GM18909 (cell line): ENCODE measurements at regions not wholly inside any gene's neighbourhood (a gene's known extent, or its start where the extent isn't known, plus 50 kb on each side); places are given as distances from the start of the nearest gene placed in this dataset.
"Not testable (repeated sequence)": the region's sequence is repeated elsewhere in the genome, so short reads cannot be mapped to it uniquely, and the experiment has no call there.

Experiments used
- ATAC-seq: cut with Tn5 transposase; IDR thresholded peaks from one replicate; pipeline ENCODE4 v1.9.1; 2021; ENCODE audit warnings: mild to moderate bottlenecking; ENCODE audit not compliant: unreplicated experiment, poor library complexity

DNA sequence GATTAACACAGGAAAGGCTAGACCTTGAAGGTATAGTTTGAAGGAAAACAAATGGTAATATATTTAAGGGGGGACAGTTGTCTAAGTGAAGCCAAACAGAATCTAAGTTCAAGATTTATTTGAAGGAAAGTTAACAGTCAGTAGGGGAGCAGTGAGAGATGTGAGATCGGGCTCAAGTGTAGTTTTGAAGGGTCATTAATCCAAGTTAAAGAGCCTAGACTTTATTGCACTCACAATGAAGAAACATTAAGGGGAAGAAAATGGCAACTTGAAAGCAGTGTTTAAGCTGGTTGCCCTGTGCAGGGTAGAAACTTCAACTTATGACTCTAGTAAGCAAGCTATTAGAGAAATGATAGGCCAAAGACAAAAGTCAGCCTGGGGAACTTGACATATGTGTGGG lies 1952.2 kb downstream of the PCDH7 start:
- ATAC-seq: no peak

DNA sequence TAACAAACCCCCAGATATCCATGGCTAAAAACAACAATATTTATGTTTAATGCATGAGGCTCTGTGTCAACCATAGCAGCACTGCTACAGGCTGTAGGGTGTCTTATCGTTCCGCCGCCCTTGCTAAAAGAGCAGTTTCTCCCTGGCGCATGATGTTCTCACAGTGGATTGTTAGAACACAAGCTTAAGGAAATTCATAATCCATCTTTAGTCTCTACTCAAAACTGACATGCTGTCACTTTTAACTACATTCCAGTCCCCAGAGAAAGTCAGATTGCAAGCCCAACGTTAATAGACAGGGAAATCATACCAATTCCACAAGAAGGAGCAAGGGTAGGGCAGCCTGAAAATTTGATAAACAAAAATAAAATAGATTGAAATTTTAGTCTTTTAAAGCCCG lies 1960.8 kb downstream of the PCDH7 start:
- no peak for ATAC-seq

DNA sequence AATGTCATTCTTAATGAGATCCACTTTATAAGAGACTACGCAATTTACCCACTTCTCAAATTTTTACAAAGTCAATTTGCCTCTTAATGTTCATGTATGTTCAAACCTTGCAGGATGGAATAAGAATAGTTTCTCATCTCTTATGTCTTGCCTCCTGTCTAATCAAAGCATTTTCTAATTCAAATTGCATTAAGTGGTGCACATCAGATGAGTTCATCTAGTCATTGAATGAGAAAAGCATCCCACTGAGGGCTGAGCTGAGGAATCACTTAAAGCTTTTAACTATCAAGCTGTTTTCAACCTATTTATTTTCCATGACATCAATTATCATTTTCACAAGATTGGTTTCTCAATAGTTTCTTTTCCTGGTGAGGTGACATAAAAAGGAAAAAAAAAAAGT lies 1964.0 kb downstream of the PCDH7 start:
- no peak for ATAC-seq

DNA sequence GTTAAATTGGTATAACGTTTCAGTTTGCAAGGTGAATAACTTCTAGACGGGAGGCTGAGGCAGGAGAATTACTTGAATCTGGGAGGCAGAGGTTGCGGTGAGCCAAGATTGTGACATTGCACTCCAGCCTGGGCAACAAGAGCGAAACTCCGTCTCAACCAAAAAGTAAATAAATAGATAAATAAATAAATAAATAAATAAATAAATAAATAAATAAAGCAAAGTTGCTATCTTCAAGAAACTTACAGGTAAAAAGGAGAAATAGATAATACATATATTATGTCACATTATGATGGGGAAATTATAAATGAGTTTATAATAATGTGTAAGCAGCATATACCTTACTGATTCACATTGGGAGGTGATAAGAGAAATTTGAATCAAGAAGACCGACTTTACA lies 1966.0 kb downstream of the PCDH7 start:
- ATAC-seq: no peak

DNA sequence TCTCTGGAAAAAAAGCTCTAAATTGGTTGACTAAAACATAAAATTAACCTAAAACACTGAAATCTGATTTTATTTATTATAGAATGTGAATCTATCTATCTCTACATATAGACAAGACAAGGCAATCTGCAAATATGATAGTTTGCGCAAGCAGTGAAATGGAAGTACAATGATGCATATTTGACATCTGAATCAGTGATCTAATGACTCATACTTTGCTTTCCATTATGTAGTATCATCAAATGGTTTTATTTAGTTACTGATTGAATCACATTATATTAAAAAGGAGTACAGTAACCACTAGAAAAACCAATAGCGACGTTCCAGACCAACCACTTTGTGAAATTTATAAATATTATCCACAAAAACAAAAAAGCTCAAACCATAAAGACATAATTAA lies 1969.3 kb downstream of the PCDH7 start:
- no peak for ATAC-seq

DNA sequence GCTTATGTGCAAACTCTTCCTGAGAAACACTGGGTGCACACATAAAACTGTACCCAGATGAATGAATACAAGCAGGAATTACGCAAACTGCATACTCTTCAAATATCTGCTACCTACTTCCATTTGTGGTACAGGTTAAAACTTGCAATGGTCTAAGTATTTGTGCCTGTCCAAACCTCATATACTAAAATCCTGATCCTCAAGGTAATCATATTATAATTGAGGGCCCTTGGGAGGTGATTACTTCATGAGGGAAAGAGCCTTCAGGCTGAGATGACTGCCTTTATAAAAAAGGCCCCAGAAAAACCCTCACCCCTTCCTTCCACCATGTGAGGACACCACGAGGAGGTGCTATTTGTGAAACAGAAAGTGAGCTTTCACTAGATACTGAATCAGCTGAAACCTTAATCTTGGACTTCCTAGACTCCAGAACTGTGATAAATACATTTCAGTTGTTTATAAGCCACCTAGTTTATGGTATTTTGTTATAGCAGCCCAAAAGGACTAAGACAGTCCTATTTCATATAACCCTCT lies 1977.2 kb downstream of the PCDH7 start:
- ATAC-seq: no peak

DNA sequence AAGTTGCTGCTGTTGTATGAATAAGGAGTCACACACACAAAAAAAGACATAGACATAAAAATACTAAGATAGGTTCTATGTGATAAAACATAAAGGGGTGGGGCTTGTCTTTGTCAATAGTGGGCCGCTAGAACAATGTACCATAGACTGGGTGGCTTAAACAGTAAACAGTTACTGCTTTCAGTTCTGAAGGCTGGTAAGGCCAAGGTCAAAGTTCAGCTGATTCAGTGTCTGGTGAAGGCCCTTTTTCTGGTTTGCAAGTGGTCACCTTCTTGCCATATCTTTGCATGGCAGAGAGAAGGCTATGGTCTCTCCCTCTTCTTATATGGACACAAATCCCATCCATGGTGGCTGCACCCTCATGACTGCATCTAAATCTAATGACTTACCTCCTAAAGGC lies 1980.7 kb downstream of the PCDH7 start:
- ATAC-seq: no peak

DNA sequence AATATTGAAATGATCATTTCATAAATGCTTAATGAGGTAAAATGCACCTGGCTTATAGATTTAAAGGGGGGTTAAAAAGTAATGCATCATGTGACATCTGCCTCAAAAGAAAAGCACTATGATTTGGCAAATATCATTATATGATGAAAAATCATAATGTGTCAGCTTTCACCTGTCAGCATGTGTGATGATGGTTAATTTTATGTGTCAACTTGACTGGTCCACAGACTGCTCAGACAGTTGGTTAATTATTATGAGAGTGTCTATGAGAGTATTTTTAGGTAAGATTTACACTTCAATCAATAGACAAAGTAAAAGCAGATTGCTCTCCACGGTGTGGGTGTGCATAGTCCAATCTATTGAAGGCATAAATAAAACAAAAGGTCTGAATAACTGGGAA lies 1986.7 kb downstream of the PCDH7 start:
- ATAC-seq: no peak

DNA sequence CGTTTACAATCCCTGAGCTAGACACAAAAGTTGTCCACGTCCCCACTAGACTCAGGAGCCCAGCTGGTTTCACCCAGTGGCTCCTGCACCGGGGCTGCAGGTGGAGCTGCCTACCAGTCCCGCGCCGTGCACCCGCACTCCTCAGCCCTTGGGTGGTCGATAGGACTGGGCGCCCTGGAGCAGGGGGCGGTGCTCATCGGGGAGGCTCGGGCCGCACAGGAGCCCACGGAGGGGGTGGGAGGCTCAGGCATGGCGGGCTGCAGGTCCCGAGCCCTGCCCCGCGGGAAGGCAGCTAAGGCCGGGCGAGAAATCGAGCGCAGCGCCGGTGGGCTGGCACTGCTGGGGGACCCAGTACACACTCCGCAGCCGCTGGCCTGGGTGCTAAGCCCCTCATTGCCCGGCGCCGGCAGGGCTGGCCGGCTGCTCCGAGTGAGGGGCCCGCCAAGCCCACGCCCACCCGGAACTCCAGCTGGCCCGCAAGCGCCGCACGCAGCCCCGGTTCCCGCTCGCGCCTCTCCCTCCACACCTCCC lies 1996.0 kb downstream of the PCDH7 start:
- ATAC-seq: not testable (repeated sequence)

DNA sequence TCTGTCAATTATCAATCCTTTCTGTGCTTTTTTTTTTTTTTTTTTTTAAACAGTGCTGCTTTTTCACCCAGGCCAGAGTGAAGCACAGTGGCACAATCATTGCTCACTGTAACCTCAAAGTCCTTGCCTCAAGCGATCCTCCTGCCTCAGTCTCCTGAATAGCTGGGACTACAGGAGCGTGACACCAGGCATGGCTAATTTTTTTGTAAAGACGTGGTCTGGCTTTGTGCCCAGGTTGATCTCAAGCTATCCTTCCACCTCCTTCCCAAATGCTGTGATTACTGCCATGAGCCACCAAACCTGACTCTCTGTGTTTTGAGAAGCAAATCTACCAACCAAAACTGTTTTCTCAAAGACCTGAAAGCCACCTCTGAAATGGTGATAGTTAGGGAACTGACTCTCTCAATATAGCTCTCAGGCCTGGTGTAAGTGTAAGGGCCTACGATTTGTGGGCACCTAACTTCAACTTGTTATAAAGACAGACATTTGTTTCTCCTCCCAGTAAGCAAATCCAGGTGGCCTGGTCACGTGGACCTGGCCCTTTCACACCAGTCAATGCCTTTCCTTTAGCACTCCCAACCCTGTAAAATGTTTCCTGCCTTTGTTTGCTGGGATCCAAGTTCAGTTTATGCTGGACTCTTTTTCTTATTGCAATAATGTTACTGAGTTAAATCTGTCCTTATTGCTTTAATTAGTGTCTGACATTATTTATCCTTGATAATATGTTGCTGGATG lies 2015.9 kb downstream of the PCDH7 start:
- ATAC-seq: no peak

DNA sequence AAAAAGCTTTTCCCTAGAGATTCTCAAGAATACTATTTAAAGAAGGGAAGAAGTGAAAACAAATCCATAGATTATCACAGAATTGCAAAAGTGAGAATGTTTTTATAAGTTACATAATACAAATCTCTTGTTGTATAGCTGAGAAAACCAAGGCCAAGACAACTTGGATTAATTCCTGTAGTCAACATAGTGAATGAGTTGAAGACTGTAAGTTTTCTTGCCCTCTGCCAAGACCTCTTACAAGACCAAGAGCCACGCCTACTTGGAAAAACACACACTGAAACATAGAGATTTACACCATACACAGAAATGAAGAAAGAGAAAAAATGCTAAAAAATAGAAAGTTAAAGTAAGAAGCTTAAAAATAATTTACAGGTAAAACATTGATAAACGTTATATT lies 2024.0 kb downstream of the PCDH7 start:
- ATAC-seq: no peak

DNA sequence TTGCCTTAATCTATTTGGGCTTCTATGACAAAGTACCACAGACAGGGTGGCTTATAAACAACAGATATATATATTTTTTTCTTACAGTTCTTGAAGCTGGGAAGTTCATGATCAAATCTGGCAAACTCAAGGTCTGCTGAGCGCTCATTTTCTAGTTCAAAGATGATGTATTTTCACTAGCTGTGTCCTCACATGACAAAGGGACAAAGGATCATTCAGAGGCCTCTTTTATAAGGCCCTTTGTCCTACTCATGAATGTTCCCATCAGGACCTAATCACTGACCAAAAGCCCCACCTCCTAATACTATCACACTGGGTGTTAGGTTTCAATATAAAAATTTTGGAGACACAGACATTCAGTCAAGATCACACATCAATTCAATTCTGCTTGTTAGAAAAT lies 2025.2 kb downstream of the PCDH7 start:
- ATAC-seq: no peak

DNA sequence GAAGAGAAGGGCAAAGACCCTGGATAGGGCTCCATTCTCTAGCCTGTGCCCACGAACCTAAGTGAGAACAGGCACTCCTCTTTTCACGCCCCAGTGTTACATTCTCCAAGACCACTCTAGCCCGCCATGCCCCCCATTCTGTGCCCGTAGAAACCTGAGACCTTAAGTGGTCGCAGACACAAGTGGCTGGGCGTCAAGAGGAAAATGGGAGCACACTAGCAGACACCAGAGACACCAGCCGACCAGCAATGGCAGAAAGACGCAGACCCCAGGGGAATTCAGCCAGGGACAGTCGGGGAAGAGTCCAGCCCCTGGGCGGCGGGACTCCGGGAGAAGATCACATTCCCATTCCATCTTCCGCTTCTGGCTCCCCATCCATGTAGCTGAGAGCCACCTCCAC lies 2027.9 kb downstream of the PCDH7 start:
- ATAC-seq: no peak

DNA sequence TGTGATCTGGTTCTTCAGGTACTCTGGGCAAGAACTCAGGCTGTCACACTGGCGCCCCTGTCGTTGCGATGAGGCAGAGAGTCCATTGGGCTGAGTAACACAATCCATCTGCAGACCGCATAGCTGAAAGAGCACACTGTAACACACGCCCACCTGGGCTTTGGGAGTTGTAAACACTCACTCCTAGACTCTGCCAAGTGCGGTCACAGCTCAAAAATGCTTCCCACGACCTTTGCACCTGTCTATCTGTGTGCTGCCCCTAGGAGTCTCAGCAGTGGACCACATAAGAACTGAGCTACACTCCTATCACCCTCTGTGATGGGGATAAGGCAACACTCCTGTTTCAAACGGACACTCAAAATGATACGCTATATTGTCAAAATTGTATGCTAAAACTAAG lies 2028.3 kb downstream of the PCDH7 start:
- ATAC-seq: no peak

DNA sequence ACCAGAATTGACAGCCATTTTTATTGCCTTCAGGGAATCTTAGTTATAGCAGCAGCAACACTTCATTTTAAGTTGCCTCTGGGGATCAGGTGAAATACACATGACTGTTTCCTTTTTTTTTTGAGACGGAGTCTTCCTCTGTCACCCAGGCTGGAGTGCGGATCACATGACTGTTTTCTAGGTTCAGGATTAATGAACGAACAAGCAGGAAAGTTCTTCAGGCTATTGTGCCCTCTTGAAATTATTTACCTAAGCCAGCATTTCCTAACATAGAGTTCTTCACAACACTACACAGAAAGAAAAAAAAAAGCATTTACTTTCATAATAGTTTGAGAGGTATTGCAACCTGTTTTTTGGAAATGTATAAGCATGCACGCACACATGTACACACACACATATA lies 2032.8 kb downstream of the PCDH7 start:
- no peak for ATAC-seq

DNA sequence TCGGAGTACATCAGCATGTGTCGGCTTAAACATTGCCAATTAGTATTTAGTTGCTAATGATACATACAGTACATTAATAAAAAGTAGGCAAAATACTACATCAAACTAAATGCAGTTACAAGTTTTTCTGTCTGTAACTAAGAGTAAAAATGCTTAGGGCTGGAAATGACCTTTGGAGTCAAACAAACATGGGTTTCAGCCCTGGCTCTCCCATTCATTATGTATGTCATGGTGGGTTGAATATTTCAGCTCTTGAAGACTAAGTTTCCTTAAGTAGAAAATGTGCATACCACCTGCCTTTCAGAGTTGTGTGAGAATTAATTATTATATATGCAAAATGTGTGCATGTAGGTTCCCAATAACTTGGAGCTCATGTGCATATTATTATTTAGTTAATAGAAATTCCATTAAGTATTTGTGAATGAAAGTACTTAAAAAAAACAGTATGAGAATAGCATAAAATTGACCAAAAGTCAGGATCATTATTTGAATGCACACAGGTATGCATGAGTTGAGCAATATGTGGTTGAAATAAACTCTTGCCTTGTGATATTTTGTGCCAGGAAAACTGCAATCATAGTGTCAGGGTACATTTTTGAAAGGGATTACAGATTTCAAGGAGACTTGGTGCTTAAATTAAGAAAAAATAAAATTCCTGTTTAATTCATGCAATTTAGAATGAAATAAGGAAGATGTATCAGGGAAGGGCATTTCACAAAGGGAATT lies 2048.7 kb downstream of the PCDH7 start:
- no peak for ATAC-seq

DNA sequence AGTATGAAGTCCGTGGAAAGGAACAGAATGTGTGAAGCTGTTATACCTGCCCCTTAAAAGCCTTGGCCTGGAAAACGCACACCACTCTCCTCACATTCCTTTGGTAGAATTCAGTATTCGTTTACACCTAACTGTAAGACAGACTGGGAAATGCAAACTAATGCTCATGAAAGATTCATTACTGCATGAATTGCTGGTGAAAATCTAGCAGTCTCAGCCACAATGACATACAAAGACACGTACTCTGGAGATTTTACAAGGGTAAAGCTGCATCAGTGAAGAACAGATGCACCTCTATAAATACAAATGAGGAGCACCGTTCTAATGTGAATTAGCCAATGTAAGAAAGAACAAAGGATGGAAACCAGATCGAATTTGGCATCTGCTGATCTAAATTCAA lies 2051.3 kb downstream of the PCDH7 start:
- no peak for ATAC-seq

DNA sequence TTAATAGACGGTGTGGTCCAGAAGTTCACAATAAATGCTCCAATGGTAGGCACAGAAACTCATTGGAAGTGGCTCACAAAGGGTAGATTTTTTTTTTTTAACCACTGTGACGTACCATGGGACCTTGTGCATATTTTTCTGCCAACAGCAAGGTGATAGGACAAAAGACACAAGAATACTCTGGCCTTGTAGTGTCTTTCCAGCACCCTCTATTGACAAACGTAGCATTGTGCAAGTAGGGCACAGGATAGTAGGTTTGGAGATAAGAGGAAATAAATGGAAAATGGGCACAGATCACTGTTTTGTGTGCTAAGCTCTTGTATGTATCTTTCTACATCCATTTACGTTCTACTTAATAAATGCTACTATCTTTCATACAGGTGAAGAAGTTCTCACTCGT lies 2054.9 kb downstream of the PCDH7 start:
- no peak for ATAC-seq

DNA sequence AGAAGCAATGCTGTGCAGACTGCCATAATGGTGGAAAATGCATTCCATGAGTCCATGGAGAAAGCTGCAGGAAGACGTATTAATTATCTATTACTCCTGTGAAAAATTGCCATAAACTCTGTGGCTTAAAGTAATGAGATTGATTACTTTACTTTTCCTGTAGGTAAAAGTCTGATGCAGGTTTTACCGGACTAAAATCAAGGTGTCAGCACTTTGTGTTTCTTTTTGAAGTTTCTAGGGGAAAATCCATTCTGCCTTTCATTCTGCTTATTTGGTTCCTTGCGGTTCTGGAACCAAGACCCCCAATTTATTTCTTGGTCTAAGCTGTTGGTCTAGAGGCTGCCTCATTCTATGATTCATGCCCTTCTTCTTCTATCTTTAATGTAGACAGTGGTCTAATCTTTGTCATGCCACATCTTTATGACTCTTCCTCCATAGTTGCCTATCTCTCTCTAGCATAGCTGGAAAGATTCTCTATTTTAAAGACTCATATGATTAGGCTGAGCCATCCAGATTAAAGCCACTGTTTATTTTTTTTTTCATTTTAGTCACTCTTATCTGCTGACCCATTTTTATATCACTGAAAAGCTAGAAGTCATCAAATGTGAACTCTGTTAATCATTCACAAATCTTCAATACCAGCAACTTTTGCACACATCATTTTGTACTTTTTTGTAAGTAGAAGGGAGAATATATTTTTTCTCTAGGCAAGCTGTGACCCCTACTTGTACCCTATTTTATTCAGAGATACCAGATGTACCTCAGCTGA lies 2056.4 kb downstream of the PCDH7 start:
- no peak for ATAC-seq

DNA sequence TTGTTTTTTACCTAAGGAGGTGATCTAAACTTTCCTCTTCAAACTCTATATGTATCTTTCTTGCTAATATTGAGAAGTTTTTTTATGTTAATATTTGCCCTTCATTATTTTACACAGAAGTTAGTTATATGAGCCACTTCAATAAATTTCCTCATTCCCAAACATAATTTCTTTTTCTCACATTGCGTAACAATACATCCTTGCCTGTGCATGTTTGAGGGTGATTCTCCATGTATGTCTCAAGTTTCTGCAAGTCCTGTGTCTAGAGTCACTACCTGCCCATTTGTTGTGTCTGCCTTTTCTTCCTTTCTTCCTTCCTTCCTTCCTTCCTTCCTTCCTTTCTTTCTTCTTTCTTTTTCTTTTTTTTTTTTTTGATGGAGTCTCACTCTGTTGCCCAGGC lies 2057.9 kb downstream of the PCDH7 start:
- no peak for ATAC-seq

DNA sequence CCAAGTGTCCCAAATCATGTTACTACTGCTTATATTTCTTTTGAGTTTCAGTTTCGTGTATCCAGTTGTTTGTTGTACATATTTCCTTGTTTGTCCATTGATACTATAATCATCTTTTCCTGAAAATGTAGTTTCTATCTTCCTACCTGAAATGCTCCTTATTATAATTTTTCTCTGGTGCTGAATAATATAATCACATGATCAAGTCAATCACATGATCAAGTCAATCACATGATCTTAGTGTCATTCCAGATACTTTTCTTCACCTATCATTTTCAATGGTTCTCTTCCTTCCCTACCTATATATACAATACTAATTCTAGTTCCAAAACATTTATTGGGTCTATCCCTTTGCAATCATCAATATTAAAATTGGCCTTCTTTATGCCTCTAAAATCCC lies 2058.8 kb downstream of the PCDH7 start:
- no peak for ATAC-seq
